ENCODE measurements at regions not wholly inside any gene's neighbourhood (a gene's known extent, or its start where the extent isn't known, plus 50 kb on each side); places are given as distances from the start of the nearest gene placed in this dataset.
"Not testable (repeated sequence)": the region's sequence is repeated elsewhere in the genome, so short reads cannot be mapped to it uniquely, and the experiment has no call there.

DNA sequence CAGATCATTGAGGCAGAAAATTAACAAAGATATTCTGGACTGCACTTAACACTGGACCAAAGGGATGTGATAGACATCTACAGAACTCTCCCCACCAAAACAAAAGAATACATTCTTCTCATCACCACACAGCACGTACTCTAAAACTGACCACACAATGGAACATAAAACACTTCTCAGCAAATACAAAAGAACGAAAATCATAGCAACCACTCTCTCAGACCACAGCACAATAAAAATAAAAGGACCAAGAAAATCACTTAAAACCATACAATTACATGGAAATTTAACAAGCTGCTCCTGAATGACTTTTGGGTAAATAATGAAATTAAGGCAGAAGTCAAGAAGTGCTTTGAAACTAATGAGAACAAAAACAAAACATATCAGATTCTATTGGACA lies 254.0 kb upstream of the STXBP6 start:
- DNase-seq, result no peak

DNA sequence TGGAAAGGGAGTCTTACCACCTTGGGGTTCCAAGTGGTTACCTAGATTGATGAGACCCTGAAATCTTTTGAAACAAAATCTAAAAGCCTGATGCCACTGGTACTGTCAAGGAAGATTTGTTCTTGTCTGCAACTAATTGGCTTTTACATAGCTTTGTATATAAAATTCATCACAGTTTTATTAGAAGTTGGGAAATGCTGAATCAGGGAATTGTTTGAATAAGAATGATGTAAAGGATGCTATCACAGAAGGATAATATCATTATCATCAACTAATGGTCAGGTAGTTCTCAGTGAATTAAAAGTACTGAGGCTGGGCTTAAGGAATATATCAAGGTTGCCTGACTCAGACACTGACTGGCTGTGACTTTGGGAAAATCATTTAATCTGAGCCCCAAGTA lies 248.3 kb upstream of the STXBP6 start:
- DNase-seq, result no peak

DNA sequence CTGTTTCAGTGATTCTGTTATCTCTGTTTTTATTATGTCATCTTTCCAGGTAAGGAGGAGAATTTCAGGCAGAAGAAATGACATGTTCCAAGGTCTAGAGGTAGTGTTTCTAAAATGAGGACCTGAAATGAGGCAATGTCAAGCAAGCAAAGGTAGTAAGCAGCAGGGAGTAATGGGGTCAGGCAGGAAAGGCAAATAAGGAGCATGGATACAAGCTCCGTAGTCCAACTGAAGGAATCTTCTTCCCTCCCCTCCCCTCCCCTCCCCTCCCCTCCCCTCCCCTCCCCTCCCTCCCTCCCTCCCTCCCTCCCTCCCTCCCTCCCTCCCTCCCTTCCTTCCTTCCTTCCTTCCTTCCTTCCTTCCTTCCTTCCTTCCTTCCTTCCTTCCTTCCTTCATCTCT lies 240.2 kb upstream of the STXBP6 start:
- DNase-seq, result not testable (repeated sequence)

DNA sequence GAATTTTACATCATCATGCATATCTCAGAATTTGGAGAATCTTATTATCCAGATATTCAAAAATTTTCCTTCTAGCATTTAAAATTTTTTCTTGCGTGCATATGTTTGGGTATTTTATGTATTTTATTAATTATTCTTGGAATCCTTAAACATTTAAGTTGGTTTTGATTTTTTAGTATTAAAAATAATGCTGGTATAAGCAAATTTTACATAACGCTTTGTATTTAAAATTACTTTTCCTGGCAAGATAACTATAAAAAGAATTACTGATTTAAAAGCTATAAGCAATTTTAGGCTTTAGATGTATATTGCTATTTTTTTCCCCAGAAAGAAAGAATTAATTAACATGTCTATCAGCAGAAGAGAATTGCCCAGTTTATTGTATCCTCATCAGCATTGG lies 224.6 kb upstream of the STXBP6 start:
- no peak for DNase-seq

DNA sequence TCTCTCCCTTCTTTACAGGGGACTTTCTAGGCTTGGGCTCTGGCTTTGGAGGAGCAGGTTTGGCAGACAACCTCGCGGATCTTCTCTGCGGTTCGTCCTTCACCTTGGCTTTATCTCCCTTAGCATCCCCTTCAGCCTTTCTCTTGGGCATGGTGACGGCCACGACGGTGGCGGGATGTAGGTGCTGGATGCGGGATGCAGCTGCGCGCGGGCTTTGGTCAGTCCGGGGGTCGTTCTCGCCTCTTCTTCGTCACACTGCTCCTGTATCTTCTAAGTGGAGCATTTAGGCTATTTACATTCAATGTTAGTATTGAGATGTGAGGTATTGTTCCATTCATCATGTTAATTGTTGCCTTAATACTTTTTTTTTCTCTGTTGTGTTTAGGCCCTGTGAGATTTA lies 217.2 kb upstream of the STXBP6 start:
- DNase-seq, result no peak

DNA sequence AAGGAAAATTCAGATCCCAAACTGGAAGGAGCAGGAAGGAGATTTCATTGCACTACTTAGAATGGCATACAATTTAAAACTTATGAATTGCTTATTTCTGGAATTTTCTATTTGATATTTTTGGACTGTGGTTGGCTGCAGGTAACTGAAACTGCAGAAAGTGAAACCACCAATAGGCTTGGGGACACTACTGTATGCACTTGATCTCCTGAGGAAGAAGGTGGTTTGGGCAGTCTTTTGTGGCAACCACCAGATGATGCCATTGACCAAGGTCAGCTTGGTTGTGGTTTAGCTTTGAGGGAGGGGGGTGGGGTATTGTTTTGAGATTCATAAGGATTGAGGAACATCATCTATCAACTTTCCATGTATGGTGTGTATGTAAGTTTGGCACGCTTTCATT lies 209.5 kb upstream of the STXBP6 start:
- DNase-seq, result no peak

DNA sequence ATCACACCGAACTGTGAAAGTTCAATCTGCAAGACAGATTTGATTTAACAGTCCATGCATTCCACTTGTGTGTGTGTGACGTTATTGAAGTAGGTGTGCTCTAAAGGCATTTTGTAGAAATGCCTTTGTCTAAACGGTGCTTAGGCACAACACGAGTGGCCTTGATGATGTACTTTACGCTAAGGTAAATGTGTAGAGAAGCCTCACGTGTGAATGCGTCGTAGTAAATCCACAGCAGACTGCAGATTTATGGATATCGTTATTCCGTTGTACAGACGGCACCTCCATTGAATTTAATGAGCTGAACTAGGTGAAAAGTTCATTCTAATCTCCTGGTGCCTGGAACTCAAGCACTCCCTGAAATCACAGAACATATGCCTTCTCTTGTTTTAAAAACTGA lies 202.8 kb upstream of the STXBP6 start:
- DNase-seq, result no peak

DNA sequence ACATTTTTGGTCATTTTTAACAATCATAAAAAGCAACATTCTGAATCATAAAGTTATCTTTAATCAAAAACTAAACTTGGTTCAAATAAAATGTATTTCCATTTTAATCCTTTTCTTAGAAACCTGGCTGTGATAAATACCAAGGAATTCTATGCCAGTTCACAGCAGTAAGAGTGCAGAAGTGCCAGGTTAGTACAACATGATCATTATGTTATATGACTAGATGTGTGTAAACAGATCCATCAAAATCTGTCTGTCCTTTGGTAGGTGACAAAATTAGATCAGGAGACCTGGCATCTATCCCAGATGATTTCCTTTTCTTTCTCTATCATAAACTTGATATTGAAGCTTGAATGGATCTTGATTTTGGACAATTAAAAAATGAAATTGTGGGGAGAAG lies 200.6 kb upstream of the STXBP6 start:
- DNase-seq, result no peak

DNA sequence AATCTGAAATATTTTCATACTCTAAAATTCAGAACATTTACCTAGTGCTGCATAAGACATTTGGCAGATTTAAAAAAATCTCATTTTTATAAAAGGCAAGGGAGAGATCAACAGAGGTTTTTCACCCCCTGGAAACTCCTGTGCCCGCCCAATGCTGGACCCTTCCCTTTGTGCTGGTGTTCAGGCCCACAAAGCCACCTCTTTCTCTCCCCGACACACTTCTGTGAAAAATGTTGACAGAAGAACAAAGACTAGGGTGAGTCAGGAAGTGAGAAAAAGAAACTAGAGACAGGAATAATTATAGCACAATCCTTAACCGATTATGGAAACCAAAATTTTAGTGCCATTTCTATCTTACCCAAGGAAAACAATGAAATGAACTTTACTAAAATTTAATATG lies 197.7 kb upstream of the STXBP6 start:
- DNase-seq, result no peak

DNA sequence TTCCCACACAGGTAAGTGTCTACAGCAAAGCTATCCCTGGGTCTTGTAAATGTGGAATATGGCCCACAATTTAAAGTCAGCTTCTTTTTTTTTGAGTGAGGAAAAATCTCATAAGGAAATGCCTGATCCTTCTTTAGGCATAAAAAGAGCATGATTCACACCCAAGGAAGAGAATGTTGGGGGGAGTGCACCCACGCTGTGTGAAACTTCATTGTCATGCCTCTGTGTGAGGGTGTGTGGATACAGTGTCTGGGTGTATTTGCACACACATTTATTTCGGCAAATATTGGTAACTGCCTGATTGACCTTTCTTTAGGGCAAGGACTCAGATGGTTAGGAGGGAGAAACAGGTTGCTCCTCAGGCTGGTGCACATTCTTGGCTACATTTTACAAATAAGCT lies 196.8 kb upstream of the STXBP6 start:
- no peak for DNase-seq

DNA sequence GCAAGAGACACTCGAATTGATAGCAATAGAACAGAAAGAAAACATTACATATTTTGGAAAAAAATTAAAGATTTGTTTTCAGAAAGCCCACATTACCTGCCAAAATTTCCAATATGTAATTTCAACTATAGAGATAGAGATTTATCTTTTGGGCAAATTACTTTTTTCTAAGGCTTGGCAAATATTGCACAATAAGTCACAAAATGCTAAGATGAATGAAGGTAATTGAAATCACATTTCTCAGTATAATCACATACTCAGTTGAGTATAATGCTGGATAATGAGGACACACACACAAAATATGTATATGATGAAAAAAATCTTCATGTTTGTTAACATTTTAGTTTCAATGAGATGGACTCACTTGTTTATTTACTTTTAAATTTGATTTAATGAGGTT lies 189.2 kb upstream of the STXBP6 start:
- DNase-seq, result no peak

DNA sequence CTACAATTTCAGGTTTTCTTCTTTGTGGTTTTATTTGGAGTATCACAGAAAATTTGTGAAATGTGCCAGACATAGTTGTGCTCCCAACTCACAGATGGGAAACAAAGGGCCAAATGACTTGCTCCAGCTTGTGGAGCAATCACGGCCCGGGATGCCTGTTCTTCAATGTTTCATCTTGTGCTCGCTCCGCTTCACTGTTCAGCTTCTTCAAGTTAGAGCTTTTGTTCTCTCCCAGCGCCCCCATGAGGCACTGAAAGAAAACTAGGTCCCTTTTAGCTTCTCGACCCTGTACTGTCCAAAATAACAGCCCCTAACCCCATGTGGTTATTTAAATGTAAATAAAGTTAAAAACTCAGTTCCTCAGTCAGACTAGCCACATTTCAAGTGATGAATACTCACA lies 187.9 kb upstream of the STXBP6 start:
- no peak for DNase-seq

DNA sequence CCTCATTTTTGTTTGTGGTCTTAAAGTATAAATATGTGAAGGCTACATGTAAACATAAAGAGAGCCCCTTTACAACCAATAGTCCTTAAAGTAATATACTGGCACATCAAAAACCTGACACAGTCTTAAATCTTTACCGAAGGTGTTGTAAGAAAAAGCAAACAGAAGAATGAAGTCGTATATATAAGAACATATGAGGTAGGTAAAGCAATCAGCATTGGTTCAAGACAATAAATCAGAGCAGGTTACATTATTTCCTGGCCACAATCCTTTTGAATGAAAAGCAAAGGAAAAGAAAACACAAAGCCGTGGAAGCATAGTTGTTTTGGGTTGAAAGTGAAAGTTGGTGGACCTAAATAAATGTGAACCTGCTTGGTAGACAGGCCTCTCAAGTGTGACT lies 183.7 kb upstream of the STXBP6 start:
- DNase-seq, result no peak

DNA sequence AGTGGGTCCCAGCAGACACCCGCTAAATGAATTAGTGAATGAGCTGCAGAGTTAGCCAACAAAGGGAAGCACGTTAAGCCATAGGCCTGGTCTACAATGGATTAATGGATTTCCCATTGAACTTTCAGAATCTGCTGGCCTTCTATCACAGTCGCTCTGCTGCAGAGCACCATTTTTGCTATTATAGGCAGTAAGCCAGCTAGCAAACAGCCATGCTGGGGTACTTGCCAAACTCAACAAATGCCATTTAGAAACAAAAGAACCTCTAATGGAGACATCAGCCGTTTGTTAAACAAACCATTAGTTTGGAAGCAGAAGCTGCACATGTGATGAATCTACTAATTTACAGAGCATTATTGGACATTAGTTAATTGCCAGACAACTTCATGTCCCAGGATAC lies 181.1 kb upstream of the STXBP6 start:
- DNase-seq, result no peak

DNA sequence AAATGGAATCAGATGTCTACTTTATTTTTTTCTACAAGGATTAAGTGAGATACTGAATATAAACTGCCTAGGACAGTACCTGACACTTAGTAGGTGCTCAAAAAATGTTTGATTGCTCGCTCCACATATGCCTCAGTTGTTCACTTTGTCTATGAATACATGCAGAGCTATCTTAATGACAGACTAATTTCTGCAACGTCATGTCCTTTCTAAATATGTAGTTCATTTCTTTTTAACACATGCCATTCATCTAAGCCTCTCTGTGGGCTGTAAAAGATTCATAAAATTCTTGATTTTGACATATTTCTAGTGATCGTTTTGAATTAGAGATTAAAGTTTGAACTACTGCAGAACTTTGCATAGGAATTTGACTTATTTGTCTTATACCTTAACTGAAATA lies 176.3 kb upstream of the STXBP6 start:
- DNase-seq, result no peak

DNA sequence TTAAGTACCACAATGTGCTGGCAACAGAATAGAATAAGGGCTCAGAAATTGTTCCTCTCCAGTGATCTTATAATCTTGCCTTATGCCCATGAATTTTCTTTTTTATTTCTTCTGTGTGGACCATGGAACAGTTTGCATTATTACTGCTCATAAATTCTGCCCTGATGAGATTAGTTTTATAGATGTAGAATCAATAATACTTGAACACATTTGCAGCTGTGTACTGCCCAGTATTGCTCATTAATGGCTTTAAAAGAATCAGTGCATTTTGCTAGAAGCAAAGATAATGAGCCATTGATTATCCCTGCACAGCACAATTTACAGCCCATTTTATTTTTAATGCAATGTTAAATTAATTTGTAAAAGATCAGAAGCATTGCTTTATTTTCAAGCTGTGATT lies 172.3 kb upstream of the STXBP6 start:
- no peak for DNase-seq

DNA sequence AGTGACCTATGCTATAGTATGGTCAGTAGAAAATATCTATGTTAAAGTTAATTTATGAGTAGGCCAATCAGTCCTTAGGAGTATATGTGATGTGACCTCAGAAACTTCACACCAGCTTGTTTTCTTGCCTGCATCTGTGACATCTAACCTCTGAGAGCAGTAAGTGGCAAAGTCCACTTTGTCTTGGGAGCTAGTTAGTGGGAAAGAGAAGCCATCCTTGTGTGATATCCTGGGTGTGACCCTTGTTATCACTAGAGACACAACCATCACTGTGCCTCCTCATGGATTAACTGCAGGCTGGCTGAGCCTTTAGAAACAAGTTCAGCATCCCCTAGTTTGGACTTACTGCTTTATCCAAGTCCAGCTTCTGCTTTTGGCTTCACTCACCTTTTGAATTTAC lies 170.6 kb upstream of the STXBP6 start:
- DNase-seq, result no peak

DNA sequence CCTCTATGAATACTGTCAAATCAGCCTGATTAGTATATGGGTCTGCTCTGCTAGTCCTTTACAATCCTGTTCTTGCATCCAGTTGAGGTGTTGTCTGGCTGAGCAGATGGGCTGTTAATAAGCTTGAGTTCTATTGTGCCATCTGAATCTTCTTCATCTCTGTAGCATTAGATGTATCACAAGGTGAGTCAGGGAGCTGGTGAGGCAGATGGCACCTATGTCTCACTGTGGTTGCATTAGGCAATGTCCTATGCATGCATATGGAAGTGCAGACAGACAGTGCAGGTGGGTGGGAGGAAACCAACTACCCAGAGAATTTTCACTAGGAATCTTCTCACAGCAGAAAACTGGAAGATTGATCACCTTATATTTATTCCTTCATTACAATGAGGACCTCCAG lies 165.7 kb upstream of the STXBP6 start:
- DNase-seq, result no peak

DNA sequence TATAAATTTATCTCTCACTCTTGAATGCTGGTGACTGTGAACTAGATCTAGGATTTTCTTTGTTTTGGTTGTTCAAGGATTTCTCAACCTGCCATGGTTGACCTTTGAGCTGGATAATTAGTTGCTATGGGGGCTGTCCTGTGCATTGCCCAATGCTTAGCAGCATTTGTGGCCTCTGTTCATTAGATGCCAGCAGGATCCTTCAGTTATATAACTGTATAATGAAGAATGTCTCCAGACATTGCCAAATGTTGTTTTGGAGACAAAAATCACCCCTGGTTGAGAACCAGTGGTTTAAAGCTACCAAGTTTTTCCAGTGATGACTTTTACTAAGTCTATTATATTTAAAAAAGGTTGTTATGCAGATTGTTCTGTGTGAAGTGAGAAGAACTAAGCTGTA lies 147.9 kb upstream of the STXBP6 start:
- DNase-seq, result no peak

DNA sequence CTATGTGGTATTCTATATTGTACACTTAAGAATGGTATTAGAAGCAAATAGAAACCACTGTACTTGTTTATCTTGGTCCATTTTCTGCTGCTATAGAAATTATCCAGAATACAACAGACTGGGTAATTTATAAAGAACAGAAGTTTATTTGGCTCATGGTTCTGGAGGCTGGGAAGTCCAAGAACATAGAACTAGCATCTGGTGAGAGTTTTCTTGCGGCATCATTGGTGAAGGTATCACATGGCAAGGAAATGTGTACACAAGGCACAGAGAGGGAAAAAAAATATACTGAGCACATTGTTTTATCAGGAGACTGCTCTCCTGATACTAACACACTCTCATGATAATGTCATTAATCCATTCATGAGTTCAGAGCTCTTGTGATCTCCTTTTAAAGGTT lies 130.3 kb upstream of the STXBP6 start:
- no peak for DNase-seq

DNA sequence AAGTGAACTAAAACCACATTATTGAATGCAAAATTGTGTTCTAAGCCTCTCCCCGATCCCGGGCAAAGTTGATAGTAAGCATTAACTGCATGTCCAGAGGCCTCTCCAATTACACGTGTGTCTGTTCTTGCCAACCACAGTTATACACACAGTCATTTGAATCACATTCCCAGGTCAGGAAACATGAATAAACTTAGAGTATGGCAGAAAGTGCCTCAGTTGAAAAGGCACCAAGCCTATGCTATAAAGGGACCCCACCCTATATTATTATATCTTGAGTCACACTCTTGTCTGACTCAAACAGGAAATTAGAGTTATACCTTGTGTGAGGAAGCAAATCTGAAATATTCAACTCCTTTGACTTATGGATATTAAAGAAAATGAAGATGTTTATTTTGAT lies 128.3 kb upstream of the STXBP6 start:
- DNase-seq, result no peak

DNA sequence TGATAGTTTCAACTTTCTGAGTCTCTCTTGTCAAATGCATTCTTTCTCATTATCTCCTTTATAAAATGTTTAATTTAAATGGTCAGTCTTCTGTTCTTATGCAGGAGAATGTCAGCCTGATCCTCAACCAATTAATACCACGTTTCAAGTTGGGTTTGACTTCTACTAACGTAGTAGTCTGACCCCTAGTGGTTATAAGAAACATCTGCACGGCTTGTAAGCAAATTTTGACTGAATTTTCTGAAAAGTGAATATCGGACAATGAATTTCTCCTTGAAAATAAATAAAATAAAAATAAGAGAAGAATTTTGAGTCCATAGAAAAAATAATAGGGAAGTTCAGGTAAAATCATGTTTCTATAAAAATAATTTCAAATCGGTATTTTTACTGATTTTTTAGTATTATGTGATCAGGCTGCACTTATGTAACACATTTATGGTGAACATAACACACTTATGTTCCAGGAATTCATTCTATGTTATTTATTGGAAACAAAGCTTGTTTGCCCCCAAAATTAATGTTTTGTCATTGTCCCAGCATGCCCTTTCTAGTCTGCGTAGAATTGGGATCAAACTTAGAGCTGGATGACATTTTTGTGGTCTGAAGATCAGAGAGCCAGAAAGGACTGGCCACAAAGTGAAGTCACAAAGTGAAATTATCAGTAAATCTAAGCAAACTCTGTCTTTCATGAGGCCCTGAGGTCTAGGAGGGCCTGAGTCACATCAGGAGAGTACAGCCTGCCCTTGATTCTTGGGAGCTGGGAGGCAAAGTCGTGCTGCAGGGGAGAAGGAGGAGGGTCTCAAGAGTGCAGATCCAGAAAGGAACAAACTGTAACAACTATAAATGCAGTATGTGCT lies 101.2 kb upstream of the STXBP6 start:
- no peak for DNase-seq

DNA sequence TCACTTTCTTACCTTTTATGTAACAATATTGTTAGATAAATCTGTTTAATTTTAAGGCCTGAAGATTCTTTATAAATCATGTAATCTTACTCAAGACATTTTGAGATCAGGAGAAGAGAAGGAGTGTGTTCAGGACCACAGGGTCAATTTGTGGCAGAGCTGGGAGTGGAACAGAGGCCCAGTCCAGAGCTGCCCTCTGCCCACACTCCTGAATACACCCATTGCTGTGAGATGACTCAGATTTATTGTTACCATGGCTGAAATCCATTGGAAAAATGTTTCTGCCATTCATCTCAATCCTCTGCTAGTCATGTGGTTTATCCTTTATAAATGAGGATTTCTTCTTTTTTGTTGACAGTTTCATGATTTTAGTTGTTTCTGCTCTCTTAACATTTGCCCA lies 100.5 kb upstream of the STXBP6 start:
- DNase-seq, result no peak

DNA sequence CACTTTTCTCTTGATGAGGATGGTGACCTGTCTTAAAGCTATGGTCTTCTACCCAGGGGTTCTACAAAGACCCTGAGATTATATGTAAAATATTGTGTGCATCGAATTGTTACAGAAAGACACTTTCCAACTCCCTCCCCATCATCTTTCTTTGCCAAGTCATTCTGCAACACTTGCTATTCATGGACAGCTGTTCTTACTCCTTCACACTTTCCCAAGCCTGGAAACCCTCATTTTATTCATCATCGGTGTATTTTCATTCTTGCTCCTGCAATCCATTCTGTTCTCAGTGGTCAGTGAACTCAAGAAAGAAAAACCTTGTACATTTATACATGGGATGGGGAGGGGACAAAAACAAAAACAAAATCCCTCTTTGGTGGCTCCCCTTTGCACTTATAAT lies 90.5 kb upstream of the STXBP6 start:
- no peak for DNase-seq

DNA sequence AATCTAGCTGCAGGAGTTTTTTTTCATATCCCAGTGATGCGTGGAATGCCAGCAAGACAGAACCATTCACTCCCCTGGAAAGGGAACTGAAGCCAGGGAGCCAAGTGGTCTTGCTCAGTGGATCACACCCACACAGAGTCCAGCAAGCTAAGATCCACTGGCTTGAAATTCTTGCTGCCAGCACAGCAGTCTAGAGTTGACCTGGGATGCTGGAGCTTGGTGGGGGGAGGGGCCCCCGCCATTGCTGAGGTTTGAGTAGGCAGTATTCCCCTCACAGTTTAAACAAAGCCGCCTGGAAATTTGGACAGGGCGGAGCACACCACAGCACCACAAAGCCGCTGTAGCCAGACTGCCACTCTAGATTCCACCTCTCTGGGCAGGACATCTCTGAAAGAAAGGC lies 86.9 kb upstream of the STXBP6 start:
- no peak for DNase-seq

DNA sequence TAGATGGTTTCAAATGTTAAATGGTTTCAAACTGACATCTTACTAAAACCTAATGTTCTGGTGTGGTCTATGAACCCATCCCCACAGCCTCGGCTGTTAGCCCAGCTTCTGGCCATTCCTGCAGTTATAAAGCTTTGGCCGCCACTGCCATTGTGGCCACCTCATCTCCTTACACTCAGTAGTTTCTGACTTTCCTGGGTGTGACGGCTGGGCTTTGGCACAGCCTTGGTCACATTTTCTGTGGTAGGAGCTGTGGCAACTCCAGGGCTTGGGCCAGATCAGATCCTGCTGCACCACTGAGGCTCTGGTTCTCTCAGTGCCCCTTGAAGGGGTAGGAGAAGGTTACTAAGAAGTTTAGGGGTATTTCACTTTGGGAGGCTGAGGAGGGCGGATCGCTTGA lies 84.2 kb upstream of the STXBP6 start:
- DNase-seq, result no peak

Data from activated CD4-positive, CD25-positive, alpha-beta regulatory T cell treated with anti-CD3 and anti-CD28 coated beads, Interleukin-2, amount 50 U/mL, for 72 hours (primary cell).